LNCAP (cell line): ENCODE measurements at regions not wholly inside any gene's neighbourhood (a gene's known extent, or its start where the extent isn't known, plus 50 kb on each side); places are given as distances from the start of the nearest gene placed in this dataset.

Source experiments
- CTCF ChIP-seq: fragments of 450-650 bp; IDR thresholded peaks from 2 replicates; pipeline ENCODE4 v1.5.1; 2017; ENCODE audit warnings: mild to moderate bottlenecking

GRCh38 chr10:1882180-1882579 is 144.9 kb upstream of the ADARB2 start:
- TF ChIP-seq CTCF = no peak

- TF ChIP-seq CTCF = no peak
Measured at GRCh38 chr10:1881636-1882035, 144.3 kb upstream of the ADARB2 start.

- no peak for TF ChIP-seq CTCF
Measured at GRCh38 chr10:1874533-1874932, 137.2 kb upstream of the ADARB2 start.

GRCh38 chr10:1873661-1874315 is 136.5 kb upstream of the ADARB2 start:
- TF ChIP-seq CTCF = no peak

GRCh38 chr10:1872151-1872726 is 134.9 kb upstream of the ADARB2 start:
- TF ChIP-seq CTCF = no peak

GRCh38 chr10:1870491-1870890 is 133.2 kb upstream of the ADARB2 start:
- no peak for TF ChIP-seq CTCF

GRCh38 chr10:1869861-1870260 is 132.5 kb upstream of the ADARB2 start:
- no peak for TF ChIP-seq CTCF

- no peak for TF ChIP-seq CTCF
Measured at GRCh38 chr10:1860351-1860750, 123.0 kb upstream of the ADARB2 start.
